Erythroblast (primary cell): ENCODE measurements at regions not wholly inside any gene's neighbourhood (a gene's known extent, or its start where the extent isn't known, plus 50 kb on each side); places are given as distances from the start of the nearest gene placed in this dataset.

Experiments
- GATA1 ChIP-seq: IDR thresholded peaks from 2 replicates; pipeline ENCODE4 v1.6.1; 2011; ENCODE audit warnings: low read depth, mild to moderate bottlenecking, control low read depth, low read length, moderate library complexity
- POLR2A ChIP-seq: IDR thresholded peaks from 2 replicates; pipeline ENCODE4 v1.6.1; 2011; ENCODE audit warnings: mild to moderate bottlenecking, low read length

DNA sequence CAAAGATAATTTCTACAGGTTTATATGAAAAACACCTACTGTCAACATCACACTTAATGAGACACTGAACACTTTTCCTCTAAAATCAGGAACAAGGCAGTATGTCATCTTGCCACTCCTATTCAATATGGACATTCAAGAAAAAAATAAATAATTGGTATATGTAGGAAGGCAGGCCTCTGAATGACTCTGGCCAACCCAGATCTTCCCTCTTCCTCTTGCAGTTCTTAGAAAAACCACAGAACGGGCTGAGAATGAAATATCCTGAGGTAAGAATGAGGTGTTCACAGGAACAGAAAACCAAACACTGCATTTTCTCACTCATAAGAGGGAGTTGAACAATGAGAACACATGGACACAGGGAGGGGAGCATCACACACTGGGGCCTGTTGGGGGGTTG, 1207.2 kb upstream of the CITED2 start:
- TF ChIP-seq POLR2A (no peak), GATA1 (no peak)
